ENCODE measurements at regions not wholly inside any gene's neighbourhood (a gene's known extent, or its start where the extent isn't known, plus 50 kb on each side); places are given as distances from the start of the nearest gene placed in this dataset.
"Not testable (repeated sequence)": the region's sequence is repeated elsewhere in the genome, so short reads cannot be mapped to it uniquely, and the experiment has no call there.

DNA sequence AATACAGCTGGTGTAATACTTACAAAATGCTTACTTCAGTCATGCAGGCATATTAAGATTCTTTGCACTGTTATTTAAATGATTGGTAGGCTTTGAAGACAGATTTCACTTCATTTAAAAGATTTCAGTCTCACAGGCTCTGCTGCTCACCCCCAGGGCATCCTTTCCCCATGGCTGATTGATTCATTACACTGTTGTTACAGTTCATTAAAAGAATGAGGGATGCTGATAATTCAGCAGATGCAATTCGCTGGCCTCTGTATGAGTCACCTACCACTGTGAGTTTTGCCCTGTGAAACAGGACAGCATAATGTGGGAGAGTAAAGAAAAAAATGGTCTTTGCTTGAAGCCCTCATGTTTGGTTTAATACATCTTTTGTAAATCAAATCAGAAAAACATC, 246.9 kb downstream of the CYLC2 start:
- DNase-seq = no peak

DNA sequence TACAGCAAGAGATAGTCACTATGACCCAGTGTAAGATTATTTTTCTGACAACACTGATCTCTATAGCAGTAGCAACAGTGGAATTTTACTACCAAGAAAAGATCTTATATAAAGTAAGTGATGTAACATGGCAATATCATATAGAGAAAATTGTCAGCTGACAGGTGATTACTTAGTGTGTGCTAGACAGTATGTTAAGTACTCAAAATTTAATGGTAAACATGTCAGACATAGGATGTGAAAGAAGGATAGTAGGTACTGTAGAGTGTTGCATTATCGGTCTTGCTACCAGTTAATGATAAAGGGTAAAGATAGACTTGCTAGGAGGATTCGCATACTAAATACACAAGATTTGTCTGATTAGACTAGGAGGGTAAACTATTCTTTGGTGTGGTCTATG, 247.4 kb downstream of the CYLC2 start:
- DNase-seq = no peak

DNA sequence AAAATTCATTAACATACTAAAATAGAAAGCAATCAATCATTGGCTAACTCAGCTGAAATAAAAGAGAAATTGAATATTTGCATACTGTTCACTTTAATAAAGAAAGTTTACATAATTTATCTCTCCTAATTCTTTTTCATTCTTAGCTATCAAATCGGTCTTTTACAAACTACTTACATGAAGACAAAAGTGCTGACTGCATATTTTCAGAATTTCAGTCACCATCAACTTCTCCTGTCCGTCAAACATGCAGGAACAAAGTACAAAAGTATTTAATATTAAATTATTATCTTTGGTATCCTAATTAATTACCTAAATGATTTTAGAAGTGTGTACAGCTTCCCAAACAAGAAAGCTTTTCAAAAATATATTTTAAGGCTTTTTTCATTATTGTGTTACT, 248.4 kb downstream of the CYLC2 start:
- no peak for DNase-seq

DNA sequence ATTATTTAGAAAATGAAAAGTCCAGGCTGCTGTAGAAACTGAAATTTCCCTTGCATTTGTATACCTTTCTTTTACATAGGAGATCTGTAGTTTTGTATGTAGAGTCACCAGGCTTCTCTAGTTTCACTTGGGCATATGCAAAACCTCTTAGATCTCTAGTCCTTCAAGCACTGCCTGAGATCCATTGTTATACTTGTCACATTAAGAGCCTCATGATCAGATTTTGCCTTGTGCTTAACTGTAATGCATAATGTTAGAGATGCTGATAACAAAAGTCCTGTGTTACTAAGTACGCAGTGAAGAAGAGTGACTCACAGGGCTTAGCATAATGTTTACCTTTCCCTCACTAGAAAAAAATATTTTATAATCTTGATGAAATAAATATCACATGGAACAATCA, 250.2 kb downstream of the CYLC2 start:
- DNase-seq = no peak

DNA sequence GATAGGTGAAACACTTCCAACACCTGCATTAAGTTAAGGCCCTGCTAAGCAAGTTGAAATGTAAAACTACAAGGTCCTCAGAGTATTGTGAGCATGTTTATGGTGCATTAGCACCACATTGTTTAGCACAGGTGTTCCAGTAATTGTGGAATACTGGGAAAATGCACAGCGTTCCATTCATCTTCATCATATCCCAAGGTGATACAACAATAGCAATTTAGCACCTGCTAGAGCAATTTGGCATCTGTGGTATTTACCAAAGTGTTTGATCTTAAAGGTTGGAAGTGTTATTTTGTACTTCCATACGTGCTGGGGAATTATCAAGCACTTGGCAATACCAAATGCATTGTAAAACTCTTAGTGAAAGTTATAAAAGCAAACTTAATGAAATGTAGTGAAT, 266.8 kb downstream of the CYLC2 start:
- no peak for DNase-seq

- DNase-seq = no peak
Observed at GRCh38 chr9:103266064-103266463, 270.9 kb downstream of the CYLC2 start.

- DNase-seq = no peak
Observed at GRCh38 chr9:103277240-103277639, 282.1 kb downstream of the CYLC2 start.

DNA sequence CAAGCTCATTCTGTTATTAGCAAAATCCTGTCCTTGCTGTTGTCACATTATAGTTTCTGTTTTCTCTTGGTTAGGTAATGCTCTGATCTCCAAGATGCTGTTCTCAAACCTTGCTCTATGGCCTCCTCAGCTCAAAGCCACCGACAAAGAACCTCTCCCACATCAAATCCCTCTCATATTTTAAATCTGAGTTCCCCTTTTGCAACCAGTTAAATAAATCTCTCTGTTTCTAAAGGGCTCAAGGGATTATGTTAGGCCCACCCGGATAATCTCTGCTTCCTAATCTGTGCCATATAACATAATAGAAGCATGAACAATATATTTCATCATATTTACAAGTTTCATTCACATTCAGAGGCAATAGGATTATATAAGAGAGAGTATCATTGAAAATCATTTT, 286.0 kb downstream of the CYLC2 start:
- DNase-seq = no peak

DNA sequence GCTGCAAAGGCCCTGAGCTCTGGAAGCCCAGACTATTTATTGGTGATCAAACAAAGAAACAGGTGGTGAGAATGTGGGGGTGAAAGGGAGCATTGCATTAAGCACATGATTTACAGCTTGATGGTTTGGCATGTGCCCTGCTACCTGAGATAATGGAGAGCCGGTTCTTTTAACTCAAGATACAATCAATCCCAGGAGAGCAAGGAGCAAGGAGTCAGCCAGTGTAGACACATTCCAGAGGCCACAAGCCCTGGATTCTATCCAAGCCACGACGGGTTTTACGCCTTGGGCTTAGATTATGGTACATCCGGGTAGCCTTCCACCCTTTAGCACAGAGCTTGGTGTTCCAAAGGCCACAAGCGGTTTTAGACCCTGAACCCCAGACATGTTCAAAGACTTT, 292.2 kb downstream of the CYLC2 start:
- DNase-seq = no peak

DNA sequence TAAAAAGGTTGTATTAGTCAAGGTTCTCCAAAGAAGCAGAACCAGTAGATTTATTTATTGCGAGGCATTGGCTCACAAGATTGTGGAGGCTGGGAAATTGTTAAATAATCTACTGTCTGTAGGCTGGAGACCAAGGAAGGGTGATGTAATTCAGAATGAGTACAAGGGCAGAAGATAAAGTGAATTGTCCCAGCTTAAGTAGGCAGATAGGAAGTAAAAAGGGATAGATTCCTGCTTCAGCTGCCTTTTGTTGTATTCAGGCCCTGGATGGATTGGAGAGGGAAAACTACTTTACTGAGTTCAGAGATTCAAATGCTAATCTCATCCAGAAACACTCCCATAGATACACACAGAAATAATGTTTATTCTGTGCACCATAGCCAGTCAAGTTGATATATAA, 301.1 kb downstream of the CYLC2 start:
- no peak for DNase-seq

- no peak for DNase-seq
Observed at GRCh38 chr9:103301051-103301450, 305.9 kb downstream of the CYLC2 start.

- no peak for DNase-seq
Observed at GRCh38 chr9:103304797-103305196, 309.7 kb downstream of the CYLC2 start.

- DNase-seq = no peak
Observed at GRCh38 chr9:103319979-103320378, 324.8 kb downstream of the CYLC2 start.

DNA sequence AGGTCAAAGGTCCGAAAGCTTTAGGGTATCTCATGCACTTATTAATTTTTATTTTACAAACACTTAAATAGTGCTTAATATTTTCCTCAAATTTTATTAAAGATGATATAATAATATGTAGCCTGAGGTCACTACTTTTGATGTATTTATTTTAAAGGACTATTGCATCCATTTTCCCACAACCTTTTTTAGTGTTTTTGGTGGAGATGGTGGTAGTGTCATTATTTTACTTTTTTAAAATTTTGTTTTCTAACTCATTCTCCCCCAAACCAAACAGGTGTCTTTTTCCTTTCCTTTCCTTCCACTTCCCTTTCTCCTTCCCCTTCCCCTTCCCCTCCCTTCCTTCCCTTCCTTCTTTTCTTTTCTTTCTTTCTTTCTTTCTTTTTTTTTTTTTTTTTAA, 328.6 kb downstream of the CYLC2 start:
- DNase-seq = no peak

- DNase-seq = no peak
Observed at GRCh38 chr9:103335461-103335860, 340.3 kb downstream of the CYLC2 start.

DNA sequence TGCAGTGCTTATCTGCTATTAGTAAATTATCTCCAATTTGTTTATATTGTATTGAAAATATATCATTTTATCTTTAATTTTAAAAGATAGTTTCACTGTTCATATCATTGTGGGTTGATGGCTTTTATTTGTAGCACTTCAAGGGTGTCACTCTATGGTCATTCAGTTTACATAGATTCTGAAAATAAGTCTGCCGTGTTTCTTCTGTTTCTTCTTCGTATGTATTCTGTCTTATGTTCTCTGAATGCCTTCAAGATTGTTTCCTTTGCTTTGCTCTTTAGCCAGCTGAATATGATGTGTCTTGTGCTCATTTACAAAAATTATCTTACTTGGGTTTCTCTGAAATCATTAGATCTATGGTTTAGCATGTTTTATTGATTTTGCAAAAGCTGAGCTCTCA, 359.9 kb downstream of the CYLC2 start:
- DNase-seq = no peak

GRCh38 chr9:103357980-103358379, 362.8 kb downstream of the CYLC2 start:
- not testable (repeated sequence) for DNase-seq

- no peak for DNase-seq
Observed at GRCh38 chr9:103361906-103362305, 366.8 kb downstream of the CYLC2 start.

DNA sequence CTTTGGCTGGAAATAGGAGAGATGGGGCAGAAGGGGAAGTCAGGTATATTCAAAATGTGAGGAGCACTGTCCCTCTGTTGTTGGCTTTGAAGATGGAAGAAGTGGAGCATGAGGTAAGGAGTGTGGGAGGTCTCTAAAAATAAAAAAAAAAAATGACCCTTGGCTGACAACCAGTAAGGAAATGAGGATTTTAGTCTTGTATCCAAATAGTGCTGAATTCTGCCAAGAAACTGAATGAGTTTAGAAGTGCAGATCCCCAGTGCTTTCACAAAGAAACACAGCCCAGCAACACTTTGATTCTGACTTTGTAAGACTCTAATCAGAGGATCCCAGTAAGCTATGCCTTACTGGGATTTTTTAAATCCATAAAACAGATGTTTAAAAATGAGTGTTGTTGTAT, 367.9 kb downstream of the CYLC2 start:
- DNase-seq = no peak

GRCh38 chr9:103364753-103365152, 369.6 kb downstream of the CYLC2 start:
- no peak for DNase-seq

DNA sequence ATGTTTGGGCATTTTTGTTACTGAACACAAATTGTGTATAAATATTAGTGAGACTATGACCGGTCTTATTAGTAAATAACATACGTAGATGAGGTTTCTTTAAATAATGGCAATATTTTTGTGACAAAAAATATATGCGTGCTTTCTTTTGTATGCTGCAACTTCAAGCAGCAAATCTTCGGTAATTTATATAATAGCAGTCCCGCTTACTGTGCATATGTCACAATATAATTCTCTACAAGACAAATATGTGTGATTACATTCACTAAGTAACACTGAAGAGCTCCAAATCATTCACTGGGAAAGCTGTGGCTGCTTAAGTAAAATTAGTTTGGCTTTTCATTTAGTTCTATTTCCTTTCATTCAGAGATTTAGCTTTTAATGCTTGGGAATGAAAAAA, 376.0 kb downstream of the CYLC2 start:
- no peak for DNase-seq

GRCh38 chr9:103372828-103373227, 377.7 kb downstream of the CYLC2 start:
- DNase-seq = no peak

GRCh38 chr9:103377667-103378066, 382.5 kb downstream of the CYLC2 start:
- no peak for DNase-seq

DNA sequence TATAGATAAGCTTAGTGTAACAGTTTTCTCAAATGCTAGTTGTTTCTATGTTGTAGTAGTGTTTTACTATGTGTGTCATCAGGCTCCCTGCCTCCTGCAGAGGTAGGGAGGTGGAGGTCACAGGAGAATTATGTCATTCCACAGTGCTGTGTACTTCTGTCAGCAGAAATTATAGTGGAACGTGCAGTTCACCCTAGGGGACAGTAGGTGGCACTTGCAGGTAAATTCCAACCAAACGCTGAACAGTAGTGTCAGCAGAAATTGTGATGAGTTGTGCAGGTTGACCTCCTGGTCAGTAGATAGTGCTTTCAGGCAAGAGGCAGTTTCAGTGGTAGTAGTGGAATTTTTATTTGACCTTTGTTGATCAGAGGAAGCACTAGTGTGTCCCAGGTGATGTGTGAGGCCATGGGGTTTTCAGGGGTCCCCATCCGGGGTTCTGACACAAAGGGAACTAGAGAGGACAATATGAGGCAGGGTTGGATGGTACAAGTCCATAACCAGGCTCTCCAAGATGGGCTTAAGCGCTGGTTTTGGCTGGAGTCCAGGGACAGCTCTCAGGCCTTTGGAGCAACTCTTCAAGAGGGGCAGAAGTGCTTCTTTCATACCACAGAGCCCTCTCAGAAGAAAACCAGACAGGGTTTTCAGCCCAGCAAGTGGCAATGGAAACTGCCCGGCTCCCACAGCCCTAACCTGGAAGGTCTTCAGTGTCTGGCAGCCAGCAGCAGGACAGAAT, 402.9 kb downstream of the CYLC2 start:
- DNase-seq = peak; percentile 3

- DNase-seq = no peak
Observed at GRCh38 chr9:103399535-103399934, 404.4 kb downstream of the CYLC2 start.

DNA sequence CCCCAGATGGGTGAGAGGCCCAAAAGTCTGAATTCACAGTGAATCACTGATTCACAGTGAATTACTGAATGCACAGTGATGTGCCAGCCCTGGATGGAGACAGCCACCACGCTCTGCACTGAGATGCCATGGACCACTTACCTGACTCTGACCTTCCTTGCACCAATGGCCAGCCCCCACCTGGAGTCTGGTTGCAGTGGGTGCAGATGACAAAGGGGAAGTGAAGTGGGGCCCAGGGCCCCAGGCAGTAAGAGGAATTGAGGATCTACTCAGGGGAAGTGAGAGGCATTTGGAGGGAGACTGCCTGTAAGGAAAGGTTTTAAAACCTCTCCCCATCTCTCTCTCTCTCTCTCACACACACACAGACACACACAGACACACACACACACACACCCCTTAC, 412.1 kb downstream of the CYLC2 start:
- no peak for DNase-seq

Data from NCI-H446 treated with DMSO at 0.1 percent for 48 hours (cell line).